ENCODE measurements at regions not wholly inside any gene's neighbourhood (a gene's known extent, or its start where the extent isn't known, plus 50 kb on each side); places are given as distances from the start of the nearest gene placed in this dataset.
A peak's percentile ranks its signal among the peaks of the same experiment; 100 is the strongest.

DNA sequence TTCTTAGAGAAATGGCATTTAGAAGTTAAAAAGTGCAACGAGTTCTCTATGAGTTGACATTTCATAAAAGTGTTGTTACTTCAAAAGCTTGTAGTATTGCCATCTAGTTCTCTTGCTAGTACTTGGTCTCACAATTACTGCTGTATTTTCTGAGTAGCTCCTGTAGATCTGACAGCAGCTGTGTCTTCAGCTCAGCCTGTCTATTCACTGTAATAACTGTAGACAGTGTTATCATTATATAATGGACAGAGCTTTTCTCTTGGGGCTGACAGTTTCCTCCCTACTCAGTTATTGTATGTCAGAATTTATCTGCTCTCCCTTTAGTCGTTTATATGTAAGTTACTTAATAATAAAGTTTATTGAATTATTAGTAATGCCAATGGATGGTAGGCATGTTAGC lies 388.7 kb upstream of the VSTM2A start:
- no peaks in the 10 kb centered on the region for H3K4me1 ChIP-seq (ENCODE audit: insufficient read depth, low read length)
- no peak overlapping the region for H3K4me3 ChIP-seq (replicated peaks in 1 of 3; ENCODE audit: insufficient read depth in 1 of 3, low read depth in 2 of 3, low read length in 3 of 3)
- WGBS (ENCODE audit: low lambda C conversion rate): 0% methylated on average over 2 of the region's 2 CpGs
- in situ Hi-C loops (cut with HindIII; ENCODE audit: extremely low pct_ligation_motif_present, low pct_unique_long_range_greater_than_20kb): no loop called here
- CTCF ChIA-PET (ENCODE audit: low intra/inter-chr PET ratio, low total read pairs): no interaction called here
- POLR2A ChIA-PET: no interaction called here
- H2AFZ ChIP-seq (ENCODE audit: low read length): no peak overlapping the region
- no peaks in the 10 kb centered on the region for H3K27me3 ChIP-seq (ENCODE audit: control insufficient read depth in 1 of 2, insufficient read depth in 2 of 2, low read length in 2 of 2)
- DNase-seq (ENCODE audit: low spot score) (no peak), ATAC-seq (no peak), FAIRE-seq (no peak)
- H3K79me2 ChIP-seq (ENCODE audit: insufficient read depth, low read length): no peaks in the 10 kb centered on the region
- peaks cover 94% of the 10 kb centered on the region for H3K9me3 ChIP-seq (ENCODE audit: low read length)
- intact Hi-C loops (cut with micrococcal nuclease; ENCODE audit: unreplicated experiment): no loop called here
- H3K27ac ChIP-seq (ENCODE audit: extremely low read length, insufficient read depth, low read length): no peak overlapping the region
- no peak overlapping the region for H3K9ac ChIP-seq (ENCODE audit: insufficient read depth, low read depth, low read length)
- no peak overlapping the region for H3K4me2 ChIP-seq (ENCODE audit: low read depth, low read length)
- H4K20me1 ChIP-seq (ENCODE audit: insufficient read depth, low read length): no peaks in the 10 kb centered on the region
- H3K36me3 ChIP-seq (replicated peaks in 1 of 2; ENCODE audit: control insufficient read depth in 1 of 2, insufficient read depth in 2 of 2, low read length in 2 of 2): no peaks in the 10 kb centered on the region
- TF ChIP-seq PRMT3 (CRISPR knock-in tag; IDR thresholded peaks at IDR 0.05; ENCODE audit: borderline replicate concordance, low read depth) (no peak), MTF1 (CRISPR knock-in tag; IDR thresholded peaks at IDR 0.05) (no peak), ZNF709 (CRISPR knock-in tag; IDR thresholded peaks at IDR 0.05) (no peak)
- BruUV-seq (replicated peaks): no TSS peak

- POLR2A ChIA-PET: no interaction called here
Measured at GRCh38 chr7:54159088-54159487, 383.1 kb upstream of the VSTM2A start.

More at GRCh38 chr7:54159088-54159487, 383.1 kb upstream of the VSTM2A start:
- WGBS (ENCODE audit: low lambda C conversion rate): 0% methylated on average over 2 of the region's 2 CpGs
- H3K9ac ChIP-seq (ENCODE audit: insufficient read depth, low read depth, low read length): no peak overlapping the region
- H3K27me3 ChIP-seq (ENCODE audit: control insufficient read depth in 1 of 2, insufficient read depth in 2 of 2, low read length in 2 of 2): no peaks in the 10 kb centered on the region
- H2AFZ ChIP-seq (ENCODE audit: low read length): no peak overlapping the region
- peak; percentile 91 for TF ChIP-seq MAFF (IDR thresholded peaks at IDR 0.05; ENCODE audit: low read depth, low read length)
- TF ChIP-seq HOXA7 (CRISPR knock-in tag; IDR thresholded peaks at IDR 0.05): no peak
- TF ChIP-seq SRSF4 (IDR thresholded peaks at IDR 0.05; ENCODE audit: low read depth, low read length, poor library complexity, severe bottlenecking): no peak
- peak; percentile 78 to 94; a peak in 3 of 4 replicates for TF ChIP-seq MAFK (conservative IDR thresholded peaks at IDR 0.05 in 1 of 2, IDR thresholded peaks at IDR 0.05 in 1 of 2; ENCODE audit: low read length in 2 of 2)
- no peak for ATAC-seq
- H3K4me2 ChIP-seq (ENCODE audit: low read depth, low read length): no peak overlapping the region
- CTCF ChIA-PET (ENCODE audit: low intra/inter-chr PET ratio, low total read pairs): no interaction called here
- in situ Hi-C loops (cut with HindIII; ENCODE audit: extremely low pct_ligation_motif_present, low pct_unique_long_range_greater_than_20kb): no loop called here
- peaks cover 95% of the 10 kb centered on the region for H3K9me3 ChIP-seq (ENCODE audit: low read length)
- H3K4me1 ChIP-seq (ENCODE audit: insufficient read depth, low read length): no peaks in the 10 kb centered on the region
- BruUV-seq (replicated peaks): no TSS peak
- no peak overlapping the region for H3K27ac ChIP-seq (ENCODE audit: extremely low read length, insufficient read depth, low read length)
- intact Hi-C loops (cut with micrococcal nuclease; ENCODE audit: unreplicated experiment): no loop called here
- no peak for DNase-seq (ENCODE audit: low spot score)
- FAIRE-seq: no peak
- no peaks in the 10 kb centered on the region for H4K20me1 ChIP-seq (ENCODE audit: insufficient read depth, low read length)
- H3K4me3 ChIP-seq (replicated peaks in 1 of 3; ENCODE audit: insufficient read depth in 1 of 3, low read depth in 2 of 3, low read length in 3 of 3): no peak overlapping the region
- no peaks in the 10 kb centered on the region for H3K36me3 ChIP-seq (replicated peaks in 1 of 2; ENCODE audit: control insufficient read depth in 1 of 2, insufficient read depth in 2 of 2, low read length in 2 of 2)
- H3K79me2 ChIP-seq (ENCODE audit: insufficient read depth, low read length): no peaks in the 10 kb centered on the region
